ENCODE measurements at regions not wholly inside any gene's neighbourhood (a gene's known extent, or its start where the extent isn't known, plus 50 kb on each side); places are given as distances from the start of the nearest gene placed in this dataset.

DNA sequence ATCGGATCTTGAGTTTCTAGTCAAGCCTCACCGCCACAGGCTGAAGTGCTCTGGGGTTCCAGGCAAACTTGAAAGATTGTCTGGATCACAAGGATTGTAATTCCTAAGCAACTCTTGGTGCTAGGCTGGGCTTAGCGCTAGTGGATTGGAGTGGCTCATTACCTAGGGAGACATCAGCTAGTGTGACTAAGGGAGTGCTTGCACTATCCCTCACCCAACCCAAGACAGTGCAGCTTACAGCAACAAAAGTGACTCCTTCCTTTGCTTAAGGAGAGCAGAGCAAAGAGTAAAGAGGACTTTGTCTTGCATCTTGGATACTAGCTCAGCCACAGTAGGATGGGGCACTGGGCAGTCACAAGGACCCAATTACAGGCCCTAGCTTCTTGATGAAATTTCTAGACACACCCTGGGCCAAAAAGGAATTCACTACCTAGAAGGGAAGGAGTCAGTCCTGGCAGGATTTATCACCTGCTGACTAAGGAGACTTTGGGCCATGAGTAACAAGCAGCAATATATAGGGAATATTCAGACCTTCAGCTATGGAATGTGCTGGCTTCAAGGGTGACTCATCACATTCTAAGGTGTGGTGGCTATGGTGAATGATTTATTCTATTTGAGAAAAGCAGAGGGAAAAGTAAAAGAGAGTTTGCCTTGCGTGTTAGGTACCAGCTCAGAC, 1212.4 kb downstream of the PCDH18 start:
- TF ChIP-seq POLR2A (IDR thresholded peaks at IDR 0.05; ENCODE audit: borderline replicate concordance, extremely low read depth, insufficient read depth, insufficient read length): no peak
- TF ChIP-seq, protein P1, sequence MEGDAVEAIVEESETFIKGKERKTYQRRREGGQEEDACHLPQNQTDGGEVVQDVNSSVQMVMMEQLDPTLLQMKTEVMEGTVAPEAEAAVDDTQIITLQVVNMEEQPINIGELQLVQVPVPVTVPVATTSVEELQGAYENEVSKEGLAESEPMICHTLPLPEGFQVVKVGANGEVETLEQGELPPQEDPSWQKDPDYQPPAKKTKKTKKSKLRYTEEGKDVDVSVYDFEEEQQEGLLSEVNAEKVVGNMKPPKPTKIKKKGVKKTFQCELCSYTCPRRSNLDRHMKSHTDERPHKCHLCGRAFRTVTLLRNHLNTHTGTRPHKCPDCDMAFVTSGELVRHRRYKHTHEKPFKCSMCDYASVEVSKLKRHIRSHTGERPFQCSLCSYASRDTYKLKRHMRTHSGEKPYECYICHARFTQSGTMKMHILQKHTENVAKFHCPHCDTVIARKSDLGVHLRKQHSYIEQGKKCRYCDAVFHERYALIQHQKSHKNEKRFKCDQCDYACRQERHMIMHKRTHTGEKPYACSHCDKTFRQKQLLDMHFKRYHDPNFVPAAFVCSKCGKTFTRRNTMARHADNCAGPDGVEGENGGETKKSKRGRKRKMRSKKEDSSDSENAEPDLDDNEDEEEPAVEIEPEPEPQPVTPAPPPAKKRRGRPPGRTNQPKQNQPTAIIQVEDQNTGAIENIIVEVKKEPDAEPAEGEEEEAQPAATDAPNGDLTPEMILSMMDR (IDR thresholded peaks at IDR 0.05 in 2 of 3, conservative IDR thresholded peaks at IDR 0.05 in 1 of 3; ENCODE audit: borderline replicate concordance in 1 of 3, insufficient read depth in 1 of 3, low read depth in 2 of 3, low read length in 2 of 3): no peak
- TF ChIP-seq, protein P2, sequence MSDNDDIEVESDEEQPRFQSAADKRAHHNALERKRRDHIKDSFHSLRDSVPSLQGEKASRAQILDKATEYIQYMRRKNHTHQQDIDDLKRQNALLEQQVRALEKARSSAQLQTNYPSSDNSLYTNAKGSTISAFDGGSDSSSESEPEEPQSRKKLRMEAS (IDR thresholded peaks at IDR 0.05): no peak
- no peak for TF ChIP-seq CEBPB (IDR thresholded peaks at IDR 0.05; ENCODE audit: low read depth)
- TF ChIP-seq SIN3A (IDR thresholded peaks at IDR 0.05; ENCODE audit: low read depth): no peak
- TF ChIP-seq, protein P3, sequence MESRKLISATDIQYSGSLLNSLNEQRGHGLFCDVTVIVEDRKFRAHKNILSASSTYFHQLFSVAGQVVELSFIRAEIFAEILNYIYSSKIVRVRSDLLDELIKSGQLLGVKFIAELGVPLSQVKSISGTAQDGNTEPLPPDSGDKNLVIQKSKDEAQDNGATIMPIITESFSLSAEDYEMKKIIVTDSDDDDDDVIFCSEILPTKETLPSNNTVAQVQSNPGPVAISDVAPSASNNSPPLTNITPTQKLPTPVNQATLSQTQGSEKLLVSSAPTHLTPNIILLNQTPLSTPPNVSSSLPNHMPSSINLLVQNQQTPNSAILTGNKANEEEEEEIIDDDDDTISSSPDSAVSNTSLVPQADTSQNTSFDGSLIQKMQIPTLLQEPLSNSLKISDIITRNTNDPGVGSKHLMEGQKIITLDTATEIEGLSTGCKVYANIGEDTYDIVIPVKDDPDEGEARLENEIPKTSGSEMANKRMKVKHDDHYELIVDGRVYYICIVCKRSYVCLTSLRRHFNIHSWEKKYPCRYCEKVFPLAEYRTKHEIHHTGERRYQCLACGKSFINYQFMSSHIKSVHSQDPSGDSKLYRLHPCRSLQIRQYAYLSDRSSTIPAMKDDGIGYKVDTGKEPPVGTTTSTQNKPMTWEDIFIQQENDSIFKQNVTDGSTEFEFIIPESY (IDR thresholded peaks at IDR 0.05; ENCODE audit: extremely low read depth, insufficient replicate concordance, low read length): no peak
- TF ChIP-seq ZFX (IDR thresholded peaks at IDR 0.05): no peak
- TF ChIP-seq ZNF274 (IDR thresholded peaks at IDR 0.05; ENCODE audit: low read depth, low read length): no peak
- TF ChIP-seq EZH2phosphoT487 (IDR thresholded peaks at IDR 0.05; ENCODE audit: borderline replicate concordance): no peak
- no peak for TF ChIP-seq TCF7L2 (IDR thresholded peaks at IDR 0.05; ENCODE audit: borderline replicate concordance, extremely low read depth, insufficient read depth, insufficient read length)
- no peak for TF ChIP-seq EZH2 (IDR thresholded peaks at IDR 0.05)

Measured in HCT116 (cell line).